Liver (tissue), 8 donors: ENCODE measurements at regions not wholly inside any gene's neighbourhood (a gene's known extent, or its start where the extent isn't known, plus 50 kb on each side); places are given as distances from the start of the nearest gene placed in this dataset.

Source experiments
- DNase-seq: peaks from one replicate; pipeline ENCODE4 v3.0.0-alpha.2; 2017; ENCODE audit warnings: low spot score
- H3K27ac ChIP-seq, 2 donors: one replicate each; pipeline ENCODE4 v1.7.0; 2013; ENCODE audit warnings: inconsistent platforms in 2 of 2, low read length in 2 of 2, control low read depth in 1 of 2, low read depth in 1 of 2, mild to moderate bottlenecking in 1 of 2
- H3K27me3 ChIP-seq, 4 donors: one replicate each; pipeline versions ENCODE4 v1.6.1 to v1.7.0; 2013; ENCODE audit warnings: low read length in 3 of 4, inconsistent platforms in 1 of 4, mild to moderate bottlenecking in 1 of 4, moderate library complexity in 1 of 4; ENCODE audit not compliant: control insufficient read depth in 4 of 4, insufficient read depth in 4 of 4
- H3K36me3 ChIP-seq, 4 donors: one replicate each; pipeline versions ENCODE4 v1.6.1 to v1.7.0; 2013; ENCODE audit warnings: low read length in 3 of 4, mild to moderate bottlenecking in 3 of 4, low read depth in 1 of 4, moderate library complexity in 1 of 4; ENCODE audit not compliant: control insufficient read depth in 4 of 4, insufficient read depth in 3 of 4
- H3K4me1 ChIP-seq, 4 donors: one replicate each; pipeline versions ENCODE4 v1.6.1 to v1.7.0; 2013; ENCODE audit warnings: low read length in 3 of 4, mild to moderate bottlenecking in 3 of 4, moderate library complexity in 1 of 4; ENCODE audit not compliant: control insufficient read depth in 4 of 4, insufficient read depth in 4 of 4
- H3K4me3 ChIP-seq, 3 donors: one replicate each; pipeline versions ENCODE4 v1.6.1 to v1.7.0; 2013; ENCODE audit warnings: low read length in 3 of 3, control low read depth in 1 of 3, low read depth in 1 of 3, mild to moderate bottlenecking in 1 of 3
- H3K9ac ChIP-seq, 2 donors: one replicate each; pipeline ENCODE4 v1.7.0; 2013; ENCODE audit warnings: low read length in 2 of 2, mild to moderate bottlenecking in 2 of 2, moderate library complexity in 2 of 2, control low read depth in 1 of 2, low read depth in 1 of 2
- H3K9me3 ChIP-seq, 4 donors: one replicate each; pipeline versions ENCODE4 v1.6.1 to v1.7.0; 2013; ENCODE audit warnings: low read length in 3 of 4; ENCODE audit not compliant: control insufficient read depth in 4 of 4
- EGR1 ChIP-seq, 2 donors: IDR thresholded peaks; 2 replicates each; pipeline ENCODE4 v1.6.1; 2016 to 2018; ENCODE audit warnings: antibody characterized with exemption in 2 of 2, low read depth in 2 of 2
- FOXA1 ChIP-seq: IDR thresholded peaks from 2 replicates; pipeline ENCODE4 v1.6.1; 2016; ENCODE audit warnings: antibody characterized with exemption
- FOXA2 ChIP-seq: IDR thresholded peaks from 2 replicates; pipeline ENCODE4 v1.6.1; 2016; ENCODE audit warnings: antibody characterized with exemption
- GABPA ChIP-seq, 2 donors: IDR thresholded peaks in 1 of 2; conservative IDR thresholded peaks in 1 of 2; 2 replicates each; pipeline ENCODE4 v1.6.1; 2016; ENCODE audit warnings: antibody characterized with exemption in 2 of 2, mild to moderate bottlenecking in 1 of 2, moderate library complexity in 1 of 2
- HNF4A ChIP-seq, 2 donors: conservative IDR thresholded peaks; 2 replicates each; pipeline ENCODE4 v1.6.1; 2016; ENCODE audit warnings: antibody characterized with exemption in 2 of 2, mild to moderate bottlenecking in 2 of 2
- HNF4G ChIP-seq: IDR thresholded peaks from 2 replicates; pipeline ENCODE4 v1.6.1; 2016; ENCODE audit warnings: antibody characterized with exemption
- JUND ChIP-seq, 2 donors: IDR thresholded peaks; 2 replicates each; pipeline ENCODE4 v1.6.1; 2016; ENCODE audit warnings: antibody characterized with exemption in 2 of 2
- MAX ChIP-seq: IDR thresholded peaks from 2 replicates; pipeline ENCODE4 v1.6.1; 2016; ENCODE audit warnings: antibody characterized with exemption
- NR2F2 ChIP-seq: IDR thresholded peaks from 2 replicates; pipeline ENCODE4 v1.6.1; 2016; ENCODE audit warnings: antibody characterized with exemption
- RAD21 ChIP-seq, 2 donors: IDR thresholded peaks; 2 replicates each; pipeline ENCODE4 v1.6.1; 2016; ENCODE audit warnings: antibody characterized with exemption in 2 of 2, mild to moderate bottlenecking in 2 of 2
- REST ChIP-seq: IDR thresholded peaks from 2 replicates; pipeline ENCODE4 v1.6.1; 2016; ENCODE audit warnings: antibody characterized with exemption, mild to moderate bottlenecking
- RXRA ChIP-seq, 2 donors: IDR thresholded peaks; 2 replicates each; pipeline ENCODE4 v1.6.1; 2017 to 2018; ENCODE audit warnings: antibody characterized with exemption in 2 of 2, mild to moderate bottlenecking in 1 of 2
- SP1 ChIP-seq: IDR thresholded peaks from 2 replicates; pipeline ENCODE4 v1.6.1; 2018; ENCODE audit warnings: antibody characterized with exemption, mild to moderate bottlenecking
- TAF1 ChIP-seq: conservative IDR thresholded peaks from 2 replicates; pipeline ENCODE4 v1.6.1; 2016; ENCODE audit warnings: antibody characterized with exemption, mild to moderate bottlenecking
- YY1 ChIP-seq: IDR thresholded peaks from 2 replicates; pipeline ENCODE4 v1.6.1; 2016; ENCODE audit warnings: antibody characterized with exemption, mild to moderate bottlenecking
- WGBS: extraction: QIAGEN DNeasy Blood & Tissue Kit; methylation state at CpG from one replicate; pipeline ENCODE4 v1.1.7; 2013; 5-methylcytosine and 5-hydroxymethylcytosine counted together
- TF ChIP-seq, protein P1 (sequence below): IDR thresholded peaks from 2 replicates; pipeline ENCODE4 v1.6.1; 2016; ENCODE audit warnings: antibody characterized with exemption
- TF ChIP-seq, protein P2 (sequence below): fragments of 150-350 bp; IDR thresholded peaks from 2 replicates; pipeline ENCODE4 v1.5.1; 2017; ENCODE audit warnings: improper control_type of control experiment, low read depth, low read length; ENCODE audit not compliant: missing input control
- TF ChIP-seq, protein P3 (sequence below): IDR thresholded peaks from 2 replicates; pipeline ENCODE4 v1.6.1; 2016; ENCODE audit warnings: antibody characterized with exemption
- donor health status: healthy.
- donor health status: healthy.
- donor health status: healthy.
- donor health status: healthy.
- donor health status: healthy.

DNA sequence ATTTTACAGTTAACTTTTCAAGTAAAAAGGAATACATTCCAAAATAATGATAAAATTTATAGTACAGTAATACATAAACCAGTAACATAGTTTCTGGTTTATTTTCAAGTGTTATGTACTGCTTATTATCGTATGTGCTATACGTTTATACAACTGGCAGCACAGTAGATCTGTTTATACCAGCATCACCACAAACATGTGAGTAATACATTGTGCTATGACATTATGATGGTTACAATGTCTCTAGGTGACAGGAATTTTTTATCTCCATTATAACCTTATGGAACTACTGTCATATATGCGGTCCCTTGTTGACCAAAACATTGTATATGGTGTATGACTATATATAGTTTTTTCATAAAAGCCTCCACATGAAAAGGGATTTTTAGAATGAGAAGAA is 256.9 kb downstream of the ANKRD50 start:
- Histone ChIP-seq H3K9me3 (peaks cover 0 to 2% (median 0%) of the 10 kb centered on the region in 4 donors), H3K4me3 (no peak overlapping the region), H3K27ac (no peak overlapping the region), H3K9ac (no peak overlapping the region), H3K36me3 (no peaks in the 10 kb centered on the region), H3K4me1 (peaks cover 0 to 3% (median 0%) of the 10 kb centered on the region in 4 donors), H3K27me3 (no peaks in the 10 kb centered on the region)
- no peak for DNase-seq
- WGBS, result 95% methylated on average over 3 of the region's 3 CpGs
- TF ChIP-seq RAD21 (IDR thresholded peaks at IDR 0.05) (no peak), FOXA2 (no peak), HNF4G (no peak), EGR1 (IDR thresholded peaks at IDR 0.05; ENCODE audit: low read depth in 2 of 2) (no peak), SP1 (no peak), RXRA (IDR thresholded peaks at IDR 0.05) (no peak), NR2F2 (no peak), HNF4A (conservative IDR thresholded peaks at IDR 0.05) (no peak), JUND (IDR thresholded peaks at IDR 0.05) (no peak), TAF1 (no peak), YY1 (no peak), MAX (no peak), GABPA (IDR thresholded peaks at IDR 0.05 in 1 of 2, conservative IDR thresholded peaks at IDR 0.05 in 1 of 2) (no peak), FOXA1 (no peak), REST (no peak)
- TF ChIP-seq, protein P1, sequence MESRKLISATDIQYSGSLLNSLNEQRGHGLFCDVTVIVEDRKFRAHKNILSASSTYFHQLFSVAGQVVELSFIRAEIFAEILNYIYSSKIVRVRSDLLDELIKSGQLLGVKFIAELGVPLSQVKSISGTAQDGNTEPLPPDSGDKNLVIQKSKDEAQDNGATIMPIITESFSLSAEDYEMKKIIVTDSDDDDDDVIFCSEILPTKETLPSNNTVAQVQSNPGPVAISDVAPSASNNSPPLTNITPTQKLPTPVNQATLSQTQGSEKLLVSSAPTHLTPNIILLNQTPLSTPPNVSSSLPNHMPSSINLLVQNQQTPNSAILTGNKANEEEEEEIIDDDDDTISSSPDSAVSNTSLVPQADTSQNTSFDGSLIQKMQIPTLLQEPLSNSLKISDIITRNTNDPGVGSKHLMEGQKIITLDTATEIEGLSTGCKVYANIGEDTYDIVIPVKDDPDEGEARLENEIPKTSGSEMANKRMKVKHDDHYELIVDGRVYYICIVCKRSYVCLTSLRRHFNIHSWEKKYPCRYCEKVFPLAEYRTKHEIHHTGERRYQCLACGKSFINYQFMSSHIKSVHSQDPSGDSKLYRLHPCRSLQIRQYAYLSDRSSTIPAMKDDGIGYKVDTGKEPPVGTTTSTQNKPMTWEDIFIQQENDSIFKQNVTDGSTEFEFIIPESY, result no peak
- TF ChIP-seq, protein P2, sequence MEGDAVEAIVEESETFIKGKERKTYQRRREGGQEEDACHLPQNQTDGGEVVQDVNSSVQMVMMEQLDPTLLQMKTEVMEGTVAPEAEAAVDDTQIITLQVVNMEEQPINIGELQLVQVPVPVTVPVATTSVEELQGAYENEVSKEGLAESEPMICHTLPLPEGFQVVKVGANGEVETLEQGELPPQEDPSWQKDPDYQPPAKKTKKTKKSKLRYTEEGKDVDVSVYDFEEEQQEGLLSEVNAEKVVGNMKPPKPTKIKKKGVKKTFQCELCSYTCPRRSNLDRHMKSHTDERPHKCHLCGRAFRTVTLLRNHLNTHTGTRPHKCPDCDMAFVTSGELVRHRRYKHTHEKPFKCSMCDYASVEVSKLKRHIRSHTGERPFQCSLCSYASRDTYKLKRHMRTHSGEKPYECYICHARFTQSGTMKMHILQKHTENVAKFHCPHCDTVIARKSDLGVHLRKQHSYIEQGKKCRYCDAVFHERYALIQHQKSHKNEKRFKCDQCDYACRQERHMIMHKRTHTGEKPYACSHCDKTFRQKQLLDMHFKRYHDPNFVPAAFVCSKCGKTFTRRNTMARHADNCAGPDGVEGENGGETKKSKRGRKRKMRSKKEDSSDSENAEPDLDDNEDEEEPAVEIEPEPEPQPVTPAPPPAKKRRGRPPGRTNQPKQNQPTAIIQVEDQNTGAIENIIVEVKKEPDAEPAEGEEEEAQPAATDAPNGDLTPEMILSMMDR, result no peak
- TF ChIP-seq, protein P3, sequence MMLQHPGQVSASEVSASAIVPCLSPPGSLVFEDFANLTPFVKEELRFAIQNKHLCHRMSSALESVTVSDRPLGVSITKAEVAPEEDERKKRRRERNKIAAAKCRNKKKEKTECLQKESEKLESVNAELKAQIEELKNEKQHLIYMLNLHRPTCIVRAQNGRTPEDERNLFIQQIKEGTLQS, result no peak
